ENCODE measurements at regions not wholly inside any gene's neighbourhood (a gene's known extent, or its start where the extent isn't known, plus 50 kb on each side); places are given as distances from the start of the nearest gene placed in this dataset.

- TF ChIP-seq GATA2 (IDR thresholded peaks at IDR 0.05; ENCODE audit: low read depth, low read length) (no peak), GATA3 (IDR thresholded peaks at IDR 0.05; ENCODE audit: low read depth, low read length) (no peak)
Measured at GRCh38 chr6:23981923-23982322, 144.1 kb upstream of the NRSN1 start.
